Mammary epithelial cell (primary cell): ENCODE measurements at regions not wholly inside any gene's neighbourhood (a gene's known extent, or its start where the extent isn't known, plus 50 kb on each side); places are given as distances from the start of the nearest gene placed in this dataset.

Source experiments
- EZH2 ChIP-seq: IDR thresholded peaks from 2 replicates; pipeline ENCODE4 v1.6.1; 2012; ENCODE audit warnings: low read length, inconsistent platforms, borderline replicate concordance
- TF ChIP-seq, protein P1 (sequence below), 2 donors: IDR thresholded peaks in 1 of 2; conservative IDR thresholded peaks in 1 of 2; 2 replicates each; pipeline ENCODE4 v1.5.1; 2011 to 2012; ENCODE audit warnings: inconsistent platforms in 2 of 2, low read length in 2 of 2, mild to moderate bottlenecking in 2 of 2, control low read depth in 1 of 2, low read depth in 1 of 2; ENCODE audit not compliant: insufficient read depth in 1 of 2; ENCODE audit errors: extremely low read depth in 1 of 2

DNA sequence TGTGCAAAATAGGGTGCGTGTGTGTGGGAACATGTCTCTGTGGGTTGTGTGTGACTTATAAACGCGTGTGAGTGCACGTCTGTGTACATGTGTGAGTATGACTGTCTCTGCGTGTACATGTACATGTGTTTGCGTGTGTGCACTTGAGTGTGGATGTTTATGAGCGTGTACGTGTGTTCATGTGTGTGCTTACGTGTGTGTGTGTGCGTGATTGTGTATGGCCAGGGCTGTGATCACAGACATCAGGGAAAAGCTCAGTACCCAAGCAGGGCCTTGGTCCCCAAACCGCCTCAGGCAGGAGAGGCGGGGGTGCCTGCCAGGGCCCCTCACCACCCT, 326.3 kb upstream of the DIO3 start:
- TF ChIP-seq EZH2 = no peak
- TF ChIP-seq, protein P1, sequence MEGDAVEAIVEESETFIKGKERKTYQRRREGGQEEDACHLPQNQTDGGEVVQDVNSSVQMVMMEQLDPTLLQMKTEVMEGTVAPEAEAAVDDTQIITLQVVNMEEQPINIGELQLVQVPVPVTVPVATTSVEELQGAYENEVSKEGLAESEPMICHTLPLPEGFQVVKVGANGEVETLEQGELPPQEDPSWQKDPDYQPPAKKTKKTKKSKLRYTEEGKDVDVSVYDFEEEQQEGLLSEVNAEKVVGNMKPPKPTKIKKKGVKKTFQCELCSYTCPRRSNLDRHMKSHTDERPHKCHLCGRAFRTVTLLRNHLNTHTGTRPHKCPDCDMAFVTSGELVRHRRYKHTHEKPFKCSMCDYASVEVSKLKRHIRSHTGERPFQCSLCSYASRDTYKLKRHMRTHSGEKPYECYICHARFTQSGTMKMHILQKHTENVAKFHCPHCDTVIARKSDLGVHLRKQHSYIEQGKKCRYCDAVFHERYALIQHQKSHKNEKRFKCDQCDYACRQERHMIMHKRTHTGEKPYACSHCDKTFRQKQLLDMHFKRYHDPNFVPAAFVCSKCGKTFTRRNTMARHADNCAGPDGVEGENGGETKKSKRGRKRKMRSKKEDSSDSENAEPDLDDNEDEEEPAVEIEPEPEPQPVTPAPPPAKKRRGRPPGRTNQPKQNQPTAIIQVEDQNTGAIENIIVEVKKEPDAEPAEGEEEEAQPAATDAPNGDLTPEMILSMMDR (conservative IDR thresholded peaks at IDR 0.05 in 1 of 2, IDR thresholded peaks at IDR 0.05 in 1 of 2; ENCODE audit: extremely low read depth in 1 of 2, insufficient read depth in 1 of 2, low read depth in 1 of 2, low read length in 2 of 2) = no peak
